ENCODE measurements at regions not wholly inside any gene's neighbourhood (a gene's known extent, or its start where the extent isn't known, plus 50 kb on each side); places are given as distances from the start of the nearest gene placed in this dataset.
A peak's percentile ranks its signal among the peaks of the same experiment; 100 is the strongest.

DNA sequence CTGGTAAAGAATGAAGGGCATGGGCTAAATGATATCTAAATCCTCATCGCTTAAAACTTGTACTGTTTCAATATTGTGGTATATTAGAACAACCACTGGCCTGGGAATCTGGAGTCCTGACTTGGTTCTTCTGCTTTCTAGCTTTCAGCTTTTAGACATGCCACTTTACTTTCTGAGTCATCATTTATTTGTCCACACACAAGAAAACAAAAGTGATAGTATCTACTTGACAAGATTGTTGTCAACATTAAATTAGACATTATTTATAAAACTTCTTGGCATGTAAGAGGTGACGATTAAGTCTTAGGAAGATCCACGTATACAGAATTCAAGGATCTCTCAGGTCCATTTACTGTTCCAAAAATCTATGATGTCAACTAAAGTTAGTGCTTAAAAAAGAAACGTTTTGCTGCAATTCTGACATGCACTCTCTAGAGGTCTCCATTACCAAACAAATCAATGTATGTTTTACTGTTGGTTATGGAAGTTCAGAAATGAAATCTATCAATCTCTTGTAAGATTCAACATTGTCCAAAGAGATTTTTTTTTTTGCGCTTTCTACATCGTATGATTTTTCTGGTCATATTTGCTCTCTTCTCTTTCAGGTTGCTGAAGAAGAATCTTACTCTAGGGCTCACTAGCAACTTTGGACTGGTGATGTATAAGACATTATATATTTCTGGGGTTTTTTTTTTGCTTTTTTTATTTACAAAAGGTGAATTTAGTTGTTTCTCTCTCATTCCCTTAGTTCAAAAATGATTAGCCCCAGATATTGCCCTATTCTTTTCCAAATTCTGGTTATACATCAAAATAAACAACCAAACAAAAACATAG is 53.6 kb upstream of the DYNC1I1 start:
- no peak for FAIRE-seq

DNA sequence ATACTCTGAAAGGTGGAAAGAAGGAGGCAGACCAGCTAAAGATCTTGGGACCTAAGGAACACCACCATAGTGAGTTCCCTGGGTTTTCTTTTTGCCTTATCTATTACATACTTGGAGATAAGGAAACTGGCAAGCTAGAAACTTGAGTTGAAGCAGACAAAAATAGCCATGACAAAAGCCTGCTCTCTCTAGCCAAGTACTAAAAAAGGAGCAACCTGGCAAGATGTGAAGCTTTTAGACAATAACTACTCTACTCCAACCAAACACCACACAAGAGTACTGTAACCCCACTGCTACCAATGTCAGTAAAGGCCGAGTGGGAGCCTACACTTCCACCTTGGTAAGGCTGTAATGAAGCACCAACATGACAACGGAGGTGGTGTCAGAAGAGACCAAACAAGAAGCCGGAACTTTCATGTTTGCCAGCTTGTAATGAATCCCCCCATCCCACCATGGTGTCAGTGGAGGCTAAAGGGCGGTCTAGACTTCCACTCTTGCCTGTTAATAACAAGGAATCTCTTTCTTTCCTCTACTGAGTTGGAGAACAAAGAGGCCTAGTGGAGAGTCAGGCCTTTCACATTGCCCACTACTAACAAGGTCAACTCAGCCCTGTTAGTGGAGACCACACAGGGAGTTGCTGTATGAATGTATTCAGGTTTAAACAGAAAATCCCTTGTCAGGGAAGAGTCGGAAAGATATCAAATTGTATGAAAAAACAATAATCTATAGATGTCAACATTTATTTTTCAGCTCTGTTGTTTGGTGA is 55.8 kb upstream of the DYNC1I1 start:
- FAIRE-seq: no peak

DNA sequence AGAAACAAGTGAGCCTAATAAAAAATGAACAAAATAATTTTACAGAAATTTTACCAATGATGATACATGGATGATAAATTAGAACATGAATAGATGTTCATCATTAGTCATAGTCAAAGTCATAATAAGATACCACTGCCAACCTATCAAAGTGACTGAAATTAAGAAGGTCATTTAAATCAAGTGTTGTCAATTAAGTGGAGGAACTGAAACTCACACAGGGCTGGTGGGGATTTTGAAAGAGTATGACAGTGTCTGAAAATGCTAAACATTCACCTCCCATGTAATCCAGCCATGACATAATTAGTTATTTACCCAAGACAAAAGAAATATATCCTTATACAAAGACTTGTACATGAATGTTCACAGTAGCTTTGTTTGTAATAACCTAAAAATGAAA is 57.1 kb upstream of the DYNC1I1 start:
- FAIRE-seq: no peak

DNA sequence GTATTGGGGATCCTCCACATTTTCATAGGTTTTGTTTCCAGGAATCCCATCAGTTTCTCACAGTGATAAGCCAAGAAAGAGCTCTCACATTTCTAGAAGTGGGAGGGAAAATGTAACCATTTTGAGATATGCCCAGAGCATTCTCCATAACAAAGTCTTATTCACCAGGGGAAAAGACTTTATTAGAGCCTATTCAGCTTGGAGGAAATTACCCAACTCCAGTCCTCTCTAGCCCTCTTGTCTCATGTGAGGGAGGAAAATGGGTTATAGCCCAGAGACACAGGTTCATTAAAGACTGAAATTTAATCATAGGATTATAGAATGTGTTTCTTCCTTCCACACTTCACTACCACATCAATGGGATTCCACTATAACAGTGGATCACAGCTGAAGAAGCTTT is 61.6 kb upstream of the DYNC1I1 start:
- no peak for FAIRE-seq

DNA sequence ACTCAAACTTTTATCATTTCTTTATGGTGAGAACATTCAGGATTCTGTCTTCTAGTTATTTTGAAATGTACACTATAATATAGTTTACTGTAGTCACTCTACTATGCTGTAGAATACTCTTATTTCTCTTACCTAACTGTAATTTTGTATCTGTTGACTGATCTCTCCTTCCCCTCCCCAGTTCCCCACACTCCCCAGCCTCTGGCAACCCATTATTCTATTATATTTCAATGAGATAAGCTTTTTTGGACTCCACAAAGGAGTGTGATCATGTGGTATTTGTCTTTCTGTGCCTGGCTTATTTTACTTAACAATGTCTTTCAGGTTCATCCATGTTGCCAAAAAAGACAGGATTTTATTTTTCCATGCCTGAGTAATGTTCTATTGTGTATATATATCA is 71.4 kb upstream of the DYNC1I1 start:
- FAIRE-seq: no peak

DNA sequence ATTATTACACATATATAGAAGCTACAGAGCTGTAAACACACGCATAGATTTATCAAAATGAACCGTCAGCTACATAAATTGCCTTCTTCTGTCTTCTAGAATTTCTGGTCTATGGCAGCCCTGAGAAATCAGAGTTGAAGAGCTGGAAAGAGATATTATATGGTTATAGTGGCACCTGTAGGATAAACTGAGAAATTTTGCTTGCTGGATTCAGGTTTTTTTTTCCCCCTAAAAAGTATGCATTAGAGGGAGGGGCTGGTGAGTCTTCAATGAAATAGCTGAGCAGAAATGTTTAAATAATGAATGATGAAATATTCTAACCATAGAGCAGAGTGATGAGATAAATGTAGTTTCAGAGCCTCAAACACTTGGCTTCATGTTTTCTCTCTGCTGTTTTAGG is 78.0 kb upstream of the DYNC1I1 start:
- FAIRE-seq: no peak

DNA sequence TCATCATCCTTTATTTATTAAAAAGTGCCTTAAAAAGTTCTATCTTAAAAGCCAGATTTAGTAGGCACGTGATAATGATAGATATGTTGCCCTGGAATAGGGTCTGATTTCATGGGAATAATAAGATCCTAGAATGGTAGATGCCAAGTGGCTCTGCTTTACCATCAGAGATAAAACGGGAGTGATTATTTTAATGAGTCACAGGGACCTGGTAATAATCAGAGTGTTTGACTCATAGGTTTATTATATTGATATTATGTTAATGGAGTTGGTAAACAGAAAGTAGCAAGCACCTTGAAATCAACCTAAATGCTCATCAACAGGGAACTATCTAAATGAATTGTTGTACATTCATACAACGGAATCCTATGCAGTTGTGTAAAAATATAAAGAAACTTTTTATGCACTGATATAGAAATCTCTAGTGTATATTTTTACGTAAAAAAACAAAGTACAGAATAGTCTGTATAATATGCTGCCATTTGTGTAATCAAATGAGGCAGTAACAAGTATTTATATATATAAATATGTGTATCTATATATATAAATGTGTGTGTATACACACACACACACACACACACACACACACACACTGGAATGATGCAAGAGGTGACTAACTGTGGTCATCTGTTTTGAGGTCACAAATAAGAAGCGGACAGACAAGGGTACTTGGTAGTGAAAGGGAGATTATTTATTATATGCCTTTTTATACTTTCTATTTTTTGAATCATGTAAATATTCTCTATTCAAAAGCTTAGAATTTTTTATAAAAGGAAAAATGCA is 78.6 kb upstream of the DYNC1I1 start:
- FAIRE-seq: no peak

DNA sequence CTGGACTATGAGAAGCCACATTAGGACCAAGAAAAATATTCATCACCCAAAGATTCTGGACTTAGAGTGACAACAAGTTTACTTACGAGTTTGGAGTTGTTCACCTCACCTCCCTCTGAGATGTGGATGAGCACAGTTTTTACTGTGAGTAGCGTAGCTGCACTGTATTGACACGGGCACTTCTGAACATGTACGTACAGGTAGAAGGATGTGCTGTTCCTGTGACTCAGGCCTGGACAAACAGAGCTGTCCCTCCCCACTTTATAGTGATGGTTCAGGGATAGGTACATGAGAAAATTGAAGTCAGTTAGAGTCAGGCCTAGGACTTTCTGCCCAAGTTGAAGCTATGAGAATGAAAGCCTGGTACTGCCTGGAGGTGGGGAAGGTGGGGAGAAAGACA is 80.9 kb upstream of the DYNC1I1 start:
- no peak for FAIRE-seq

DNA sequence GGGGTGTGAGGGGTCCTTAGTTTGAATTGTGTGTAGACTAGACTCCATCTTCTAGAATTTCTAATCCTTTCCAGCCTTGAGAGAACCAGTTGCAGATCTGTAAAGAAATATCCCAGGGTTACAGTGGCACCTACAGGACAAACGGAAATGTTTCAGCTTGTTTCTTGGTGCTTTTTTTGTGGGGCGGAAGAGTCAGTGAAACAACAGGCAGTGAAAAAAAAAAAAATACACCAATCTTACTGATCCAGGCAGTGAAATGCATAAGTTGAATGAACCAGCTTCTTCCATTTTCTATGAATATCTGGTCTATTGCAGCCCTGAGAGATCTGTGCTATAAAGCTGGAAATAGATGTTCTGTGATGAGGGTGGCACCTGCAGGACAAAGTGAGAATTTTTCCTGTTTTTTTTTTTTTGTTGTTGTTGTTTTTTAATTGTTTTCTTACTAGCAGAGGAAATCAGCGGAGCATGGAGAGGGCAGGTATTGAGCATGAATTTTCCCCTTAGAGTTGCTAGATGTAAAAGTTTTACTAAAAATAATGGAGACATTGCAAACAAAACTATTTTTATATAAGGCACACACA is 81.9 kb upstream of the DYNC1I1 start:
- peak; percentile 99 for FAIRE-seq

DNA sequence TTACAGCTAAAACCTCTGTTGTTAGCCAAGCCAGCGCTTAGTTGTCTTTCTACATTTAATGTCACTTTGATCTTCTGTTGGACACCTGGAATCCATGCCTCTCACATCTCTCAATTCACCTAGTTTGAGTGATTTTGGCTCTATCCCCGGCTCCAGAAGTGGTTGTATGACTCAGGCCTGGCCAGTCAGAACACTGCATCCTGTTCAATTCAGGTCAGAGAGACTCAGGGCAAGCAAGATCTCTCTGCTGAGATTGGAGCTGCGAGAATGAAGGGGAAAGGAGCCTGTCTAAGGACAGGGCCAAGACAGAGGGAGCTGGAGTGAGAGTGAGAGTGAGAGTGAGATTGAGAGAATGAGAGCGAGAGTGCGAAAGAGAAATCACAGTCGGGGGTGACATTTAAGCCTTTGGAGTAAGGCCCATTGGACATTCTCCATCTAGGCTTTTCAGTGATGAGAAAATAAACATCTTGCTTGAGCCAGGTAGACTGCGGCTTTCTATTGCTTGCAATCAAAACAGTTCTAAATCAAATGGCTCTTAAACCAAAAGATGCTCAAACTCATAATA is 83.3 kb upstream of the DYNC1I1 start:
- FAIRE-seq: no peak

DNA sequence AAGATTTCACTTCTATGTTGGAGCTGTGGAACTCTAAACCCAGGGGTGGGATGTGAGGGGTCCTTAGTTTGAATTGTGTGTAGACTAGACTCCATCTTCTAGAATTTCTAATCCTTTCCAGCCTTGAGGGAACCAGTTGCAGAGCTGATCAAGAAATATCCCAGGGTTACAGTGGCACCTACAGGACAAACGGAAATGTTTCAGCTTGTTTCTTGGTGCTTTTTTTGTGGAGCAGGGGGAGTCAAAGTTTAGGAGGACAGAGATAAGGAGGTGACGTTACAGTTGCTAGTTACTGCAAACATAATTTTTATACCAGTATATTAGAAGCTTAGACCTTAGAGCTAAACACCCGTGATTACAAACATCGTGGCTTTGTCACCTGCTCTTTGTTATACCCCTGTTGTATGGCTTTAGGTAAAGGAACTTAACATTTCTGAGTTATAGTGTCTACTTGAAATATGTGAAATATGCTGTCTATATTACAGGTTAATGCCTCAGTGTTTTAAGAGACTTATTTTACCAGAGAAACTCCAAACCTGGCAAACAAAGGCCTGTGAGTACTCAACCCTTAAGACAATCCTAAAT is 84.5 kb upstream of the DYNC1I1 start:
- peak; percentile 100 for FAIRE-seq

DNA sequence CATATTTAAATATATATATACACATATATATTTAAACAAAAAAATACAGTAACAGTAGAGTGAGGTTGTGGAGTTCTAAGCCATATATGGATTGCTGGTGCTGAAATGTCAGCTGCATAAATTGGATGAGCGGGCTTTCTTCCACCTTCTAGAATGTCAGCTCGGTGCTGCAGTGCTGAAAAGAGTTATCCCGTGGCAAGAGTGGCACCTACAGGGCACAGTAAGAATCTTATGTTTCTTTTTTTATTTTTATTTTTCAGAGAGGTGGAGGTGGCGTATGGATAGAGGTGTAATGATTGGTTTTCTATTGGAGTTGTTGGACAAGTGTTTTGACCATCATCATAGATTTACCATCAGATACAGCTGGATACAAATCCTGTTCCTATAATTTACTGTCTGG is 86.2 kb upstream of the DYNC1I1 start:
- FAIRE-seq: peak; percentile 97

DNA sequence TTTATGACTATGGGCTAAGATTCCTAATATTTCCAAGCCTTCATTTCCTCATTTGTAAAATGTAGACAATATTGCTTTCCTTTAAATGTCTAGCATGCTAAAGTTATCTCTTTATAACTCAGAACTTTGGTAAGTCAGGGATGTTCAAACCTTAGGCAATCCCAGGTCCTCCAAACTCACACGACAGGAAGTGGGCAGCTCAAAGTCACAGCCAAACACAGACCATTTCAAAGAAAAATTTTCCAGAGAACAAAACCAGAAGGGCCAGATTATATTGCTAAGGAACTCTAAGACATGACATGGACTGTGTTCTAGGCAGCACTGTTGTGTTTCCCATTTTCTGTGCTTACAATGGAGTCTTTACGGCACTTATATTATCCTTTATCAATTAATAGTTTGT is 87.8 kb upstream of the DYNC1I1 start:
- FAIRE-seq: no peak

DNA sequence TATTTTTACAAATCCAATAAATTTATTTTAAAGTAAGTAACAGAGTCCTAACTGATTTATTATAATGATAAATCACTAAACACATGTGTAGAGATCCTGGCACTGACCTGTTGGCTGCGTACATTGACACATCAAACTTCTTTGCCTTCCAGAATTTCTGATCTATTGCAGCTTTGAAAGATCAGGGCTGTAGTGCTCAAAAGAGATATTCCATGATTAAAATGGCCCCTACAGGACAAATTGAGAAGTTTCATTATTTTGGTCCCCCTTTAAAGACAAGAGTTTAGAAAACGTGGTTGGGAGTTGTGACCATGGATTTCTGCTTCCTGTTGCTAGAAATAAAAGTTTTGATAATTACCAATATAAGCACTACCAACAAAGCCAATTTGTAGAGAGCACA is 87.7 kb upstream of the PDK4 start:
- peak; percentile 98 for FAIRE-seq

DNA sequence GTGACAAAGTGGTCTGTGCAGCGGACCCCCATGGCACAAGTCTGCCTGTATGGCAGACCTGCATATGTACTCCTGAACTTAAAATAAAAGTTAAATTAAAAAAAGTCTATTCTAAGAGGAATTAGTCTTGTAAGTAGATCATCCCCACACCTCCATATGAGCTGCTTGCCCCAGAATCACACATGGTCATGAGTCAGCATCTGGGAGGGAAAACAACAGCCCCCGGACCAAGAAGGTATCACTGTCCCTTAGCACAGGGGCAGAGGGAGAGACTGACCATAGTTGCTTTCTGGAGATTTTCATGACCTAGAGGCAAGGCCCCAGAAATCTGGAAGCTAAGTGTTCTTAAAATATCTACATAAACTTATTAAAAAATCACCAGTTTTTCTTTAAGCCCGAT is 86.6 kb upstream of the PDK4 start:
- FAIRE-seq: no peak

DNA sequence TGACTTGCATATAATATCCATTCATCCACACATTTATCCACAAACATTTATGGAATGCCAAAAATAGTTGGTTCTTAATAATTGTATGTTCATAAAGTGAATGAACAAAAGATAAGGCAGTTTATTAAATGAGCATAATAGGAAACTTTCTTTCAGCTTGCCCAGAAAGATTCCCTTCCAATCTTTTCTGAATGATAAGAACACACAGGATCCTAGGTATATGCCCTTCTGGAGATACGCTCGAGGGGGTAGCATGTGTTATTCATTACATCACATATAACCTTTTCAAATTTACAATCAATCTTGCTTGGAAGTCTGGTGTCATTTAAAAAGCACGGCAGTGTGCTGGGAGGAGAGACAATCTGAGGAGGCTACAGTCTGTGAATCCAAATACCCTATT is 80.4 kb upstream of the PDK4 start:
- FAIRE-seq: peak; percentile 60

DNA sequence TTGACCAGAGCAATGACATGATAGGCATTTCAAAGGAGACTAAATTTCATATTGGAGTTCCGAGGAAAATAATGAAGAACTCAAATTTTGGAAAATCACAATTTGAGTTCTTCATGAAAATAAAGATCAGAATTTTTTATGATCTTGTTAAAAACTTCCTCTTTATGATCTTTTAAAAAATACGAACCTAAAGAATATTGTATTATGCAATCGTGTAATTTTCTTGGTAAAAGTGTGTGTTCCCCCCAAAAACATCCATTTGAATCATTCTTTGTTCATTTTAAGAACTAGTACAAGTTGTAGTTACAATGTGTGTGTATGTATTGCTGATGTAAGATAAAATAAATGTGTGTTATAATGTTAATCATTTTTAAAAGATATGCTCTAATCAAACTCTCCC is 79.3 kb upstream of the PDK4 start:
- no peak for FAIRE-seq

DNA sequence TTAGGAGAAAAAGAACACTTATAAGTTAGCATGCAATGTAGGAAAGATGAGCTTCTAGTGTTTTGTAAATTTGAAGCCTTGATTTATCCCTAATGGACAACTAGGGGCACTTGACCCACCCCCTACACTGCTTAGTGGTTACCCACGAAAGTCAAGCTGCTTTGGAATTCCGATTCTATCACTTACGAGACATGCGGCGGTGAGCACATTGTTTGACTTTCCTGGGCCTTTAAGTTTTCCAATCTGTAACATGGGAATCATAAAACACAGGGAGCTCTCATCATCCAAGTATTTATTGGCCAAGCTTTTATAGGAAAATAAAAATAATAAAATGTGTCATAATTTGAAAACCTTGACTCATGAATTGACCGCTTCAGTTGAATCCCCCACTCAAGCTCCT is 78.7 kb upstream of the PDK4 start:
- FAIRE-seq: no peak

DNA sequence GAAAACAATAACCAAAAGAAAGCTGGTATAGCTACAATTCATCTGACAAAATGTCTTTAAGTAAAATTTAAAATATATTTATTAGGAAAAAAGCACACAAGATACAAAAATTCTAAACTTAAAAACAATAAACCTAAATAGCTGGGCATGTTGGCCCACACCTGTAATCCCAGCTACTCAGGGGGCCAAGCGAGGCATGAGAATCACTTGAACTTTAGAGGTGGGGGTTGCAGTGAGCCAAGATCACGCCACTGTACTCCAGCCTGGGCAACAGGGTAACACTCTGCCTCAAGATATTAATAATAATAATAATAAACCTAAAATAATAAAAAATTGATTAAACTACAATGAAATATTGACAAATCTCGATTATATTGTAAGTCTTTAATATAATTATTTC is 77.8 kb upstream of the PDK4 start:
- no peak for FAIRE-seq

DNA sequence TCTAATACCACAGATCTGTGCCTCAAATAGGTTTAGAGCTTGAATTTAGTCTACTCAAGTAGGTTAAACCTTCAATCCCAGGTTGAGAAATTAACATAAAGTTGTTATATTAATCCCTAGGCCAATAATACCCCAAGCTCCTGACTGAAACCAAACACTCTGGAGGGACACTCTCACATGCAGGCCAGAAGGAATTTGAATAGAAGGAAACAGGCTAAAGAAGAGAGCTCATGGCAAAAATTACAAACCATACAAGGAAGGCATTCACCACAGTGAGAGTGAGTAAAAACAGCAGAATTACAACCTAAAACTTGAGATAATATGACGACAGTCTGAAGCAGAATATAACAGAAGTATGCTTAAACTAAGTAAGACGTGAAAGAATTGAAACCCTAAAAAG is 76.1 kb upstream of the PDK4 start:
- no peak for FAIRE-seq

DNA sequence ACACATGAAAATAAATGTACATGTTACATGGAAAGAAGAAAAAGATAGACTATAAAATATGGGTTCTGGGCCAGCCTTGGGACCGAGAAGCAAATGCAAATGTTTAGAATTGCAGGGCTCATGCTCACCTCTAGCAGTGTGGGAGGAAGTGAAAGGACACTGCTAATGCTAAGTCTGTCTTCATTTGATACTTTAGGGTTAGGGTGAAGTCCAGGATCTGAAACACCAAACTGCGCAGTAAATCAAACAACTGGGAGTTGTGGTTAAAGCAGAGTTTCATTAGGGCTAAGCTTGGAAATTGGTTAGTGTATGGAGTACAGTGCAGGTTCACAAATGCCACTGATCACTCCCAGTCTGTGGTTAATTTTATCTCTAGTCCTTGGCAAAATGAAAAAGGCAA is 73.2 kb upstream of the PDK4 start:
- FAIRE-seq: no peak

DNA sequence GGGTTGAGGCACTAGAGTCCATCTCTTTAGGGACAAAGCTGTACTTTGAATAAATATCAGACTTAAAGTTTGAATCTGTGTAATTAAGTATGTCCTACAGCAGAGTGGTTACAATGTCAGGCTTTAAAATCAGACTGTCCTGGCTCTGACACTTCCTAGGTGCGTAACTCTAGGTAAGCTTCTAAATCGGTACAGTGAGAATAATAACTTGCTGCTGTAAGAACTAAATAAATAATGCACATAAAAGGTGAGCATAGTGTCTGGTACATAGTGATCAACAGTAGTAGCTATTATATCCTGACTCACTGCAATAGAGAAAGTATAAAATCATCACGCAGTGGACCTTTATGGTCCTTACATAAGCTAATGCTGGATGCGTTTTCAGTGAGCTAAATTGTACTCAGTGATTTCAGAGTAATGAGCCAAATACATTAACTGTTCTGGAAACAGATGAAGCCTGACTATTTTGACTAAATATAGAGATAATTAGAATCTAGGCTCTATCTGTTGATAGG is 72.2 kb upstream of the PDK4 start:
- peak; percentile 78 for FAIRE-seq
